ENCODE measurements at regions not wholly inside any gene's neighbourhood (a gene's known extent, or its start where the extent isn't known, plus 50 kb on each side); places are given as distances from the start of the nearest gene placed in this dataset.

- DNase-seq = no peak
Observed at GRCh38 chr19:28980236-28980868, 232.6 kb downstream of the UQCRFS1 start.

DNA sequence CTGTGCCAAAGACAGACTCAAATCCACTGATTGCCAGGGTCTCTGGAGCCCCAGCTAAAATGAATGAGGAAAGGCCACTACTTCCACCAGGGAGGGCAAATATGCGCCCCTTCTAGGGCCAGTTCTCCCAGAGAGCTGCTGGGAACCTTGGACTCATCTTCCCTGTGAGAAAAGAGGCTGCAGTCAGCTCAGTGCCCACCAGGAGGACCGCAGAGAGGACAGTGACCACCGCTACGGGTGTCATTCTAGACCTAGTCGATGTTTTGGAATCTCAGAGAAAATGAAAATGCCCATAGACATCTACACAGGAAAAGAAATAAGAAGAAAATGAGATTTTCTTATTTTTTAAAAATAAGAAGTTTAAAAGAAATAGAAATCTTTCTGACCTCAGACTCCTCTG, 235.1 kb downstream of the UQCRFS1 start:
- no peak for DNase-seq

- no peak for DNase-seq
Observed at GRCh38 chr19:28972058-28972852, 240.7 kb downstream of the UQCRFS1 start.

DNA sequence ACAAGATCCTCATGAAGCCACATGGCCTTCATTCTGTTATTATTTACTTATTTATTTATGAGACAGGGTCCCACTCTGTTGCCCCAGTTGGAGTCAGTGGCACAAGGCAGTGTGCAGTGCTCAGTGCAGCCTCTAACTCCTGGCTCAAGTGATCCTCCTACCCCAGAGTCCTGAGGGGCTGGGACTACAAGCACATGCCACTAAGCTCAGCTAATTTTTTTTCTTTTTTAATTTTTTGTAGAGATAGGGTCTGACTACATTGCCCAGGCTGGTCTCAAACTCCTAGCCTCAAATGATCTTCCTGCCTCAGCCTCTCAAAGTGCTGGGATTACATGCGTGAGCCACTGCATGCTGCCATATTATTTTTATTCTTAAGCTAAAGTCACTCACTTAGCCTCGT, 241.4 kb downstream of the UQCRFS1 start:
- no peak for DNase-seq

- DNase-seq = no peak
Observed at GRCh38 chr19:28971049-28971448, 241.9 kb downstream of the UQCRFS1 start.

DNA sequence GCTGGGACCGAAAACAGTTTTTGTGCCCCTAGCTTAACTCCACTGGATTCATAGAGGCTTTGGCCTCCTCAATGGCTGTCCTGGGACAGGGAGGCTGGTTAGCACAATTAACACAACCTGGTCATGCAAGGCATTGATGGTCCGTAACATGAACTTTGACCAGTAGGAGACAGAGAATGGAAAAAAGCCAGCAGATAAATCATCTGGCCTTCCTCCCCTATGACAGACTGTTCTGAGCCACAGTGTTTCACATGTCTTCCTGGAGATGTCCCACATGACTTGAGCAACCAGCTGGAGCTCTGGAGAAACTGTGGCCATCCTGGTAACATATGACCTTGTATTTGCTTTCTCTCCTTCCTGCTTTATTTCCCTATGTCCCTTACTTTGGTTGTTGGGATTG, 244.2 kb downstream of the UQCRFS1 start:
- no peak for DNase-seq

- no peak for DNase-seq
Observed at GRCh38 chr19:28966737-28967399, 246.1 kb downstream of the UQCRFS1 start.

DNA sequence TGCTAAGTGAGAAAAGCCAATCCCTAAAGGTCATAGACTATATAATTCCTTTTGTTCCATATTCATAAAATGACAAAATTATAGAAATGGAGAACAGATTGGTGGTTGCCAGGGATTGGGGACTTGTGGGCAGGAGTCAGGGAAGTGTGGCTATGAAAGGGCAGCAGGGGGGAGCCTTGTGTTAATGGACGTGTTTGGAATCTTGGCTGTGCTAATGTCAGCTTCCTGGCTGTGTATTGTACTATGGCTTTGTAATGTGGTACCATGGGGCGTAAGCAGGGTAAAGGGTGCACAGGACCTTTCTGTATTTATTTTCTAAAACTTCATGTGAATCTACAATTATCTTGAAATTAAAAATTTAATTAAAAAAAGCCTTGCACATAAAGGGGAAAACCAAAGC, 248.5 kb downstream of the UQCRFS1 start:
- DNase-seq = no peak

DNA sequence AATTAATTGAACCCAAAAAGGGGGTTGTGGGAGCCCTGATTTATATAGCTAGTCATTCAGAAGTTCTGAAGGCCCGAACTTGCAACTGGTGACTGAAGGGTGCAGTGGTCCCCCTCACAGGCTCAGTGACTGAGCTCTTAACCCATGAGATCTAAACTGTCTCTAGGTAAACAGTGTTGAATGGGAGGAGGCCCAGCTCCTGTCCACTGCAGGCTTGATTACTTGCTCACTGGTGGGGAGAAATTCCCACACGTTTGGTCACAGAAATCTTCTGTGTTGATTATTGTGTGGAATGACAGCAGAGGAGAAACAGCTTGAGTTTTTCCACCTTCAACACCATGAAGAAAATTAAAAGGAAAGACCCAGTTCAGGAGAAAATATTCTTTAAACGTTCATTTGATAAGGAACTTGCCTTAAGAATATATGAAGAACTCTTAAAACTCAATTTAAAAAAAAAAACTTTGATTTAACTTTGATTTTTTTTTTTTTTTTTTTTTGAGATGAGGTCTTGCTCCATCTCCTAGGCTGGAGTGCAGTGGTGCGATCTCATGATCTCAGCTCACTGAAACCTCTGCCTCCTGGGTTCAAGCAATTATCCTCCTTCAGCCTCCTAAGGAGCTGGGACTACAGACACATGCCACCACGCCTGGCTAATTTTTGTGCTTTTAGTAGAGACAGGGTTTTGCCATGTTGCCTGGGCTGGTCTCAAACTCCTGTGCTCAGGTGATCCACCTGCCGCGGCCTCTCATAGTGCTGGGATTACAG, 249.3 kb downstream of the UQCRFS1 start:
- DNase-seq = no peak

DNA sequence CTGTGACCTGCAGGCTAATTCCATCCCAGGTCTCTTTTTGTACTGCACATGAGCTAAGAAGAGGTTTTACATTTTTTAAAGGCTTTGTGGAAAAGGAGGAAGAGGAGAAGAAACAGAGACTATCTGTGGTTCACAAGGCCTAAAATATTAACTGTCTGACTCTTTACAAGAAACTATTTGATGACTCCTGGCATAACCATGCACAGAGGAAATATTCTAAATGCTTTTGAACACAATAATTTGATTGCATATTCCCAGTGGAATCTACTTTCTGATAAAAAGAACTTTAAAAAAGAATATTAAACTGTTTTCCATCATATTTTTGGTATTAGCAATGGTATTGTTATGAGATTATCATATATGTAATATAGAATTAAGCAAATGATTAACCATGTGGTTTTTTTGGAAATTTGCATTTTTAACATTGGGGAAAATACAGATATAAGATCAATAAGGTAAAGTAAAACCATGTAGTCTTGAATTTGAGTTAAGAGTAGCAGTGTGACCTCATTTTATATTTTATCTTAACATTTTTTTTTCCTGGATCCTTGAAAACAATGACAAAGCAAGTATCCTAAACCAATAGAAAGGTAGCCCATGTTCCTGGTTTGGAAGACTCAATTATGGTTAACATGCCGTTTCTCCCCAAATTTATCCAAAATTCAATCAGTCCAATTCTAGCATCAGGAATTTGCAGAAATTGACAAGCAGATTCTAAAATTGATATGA, 251.0 kb downstream of the UQCRFS1 start:
- DNase-seq = no peak

DNA sequence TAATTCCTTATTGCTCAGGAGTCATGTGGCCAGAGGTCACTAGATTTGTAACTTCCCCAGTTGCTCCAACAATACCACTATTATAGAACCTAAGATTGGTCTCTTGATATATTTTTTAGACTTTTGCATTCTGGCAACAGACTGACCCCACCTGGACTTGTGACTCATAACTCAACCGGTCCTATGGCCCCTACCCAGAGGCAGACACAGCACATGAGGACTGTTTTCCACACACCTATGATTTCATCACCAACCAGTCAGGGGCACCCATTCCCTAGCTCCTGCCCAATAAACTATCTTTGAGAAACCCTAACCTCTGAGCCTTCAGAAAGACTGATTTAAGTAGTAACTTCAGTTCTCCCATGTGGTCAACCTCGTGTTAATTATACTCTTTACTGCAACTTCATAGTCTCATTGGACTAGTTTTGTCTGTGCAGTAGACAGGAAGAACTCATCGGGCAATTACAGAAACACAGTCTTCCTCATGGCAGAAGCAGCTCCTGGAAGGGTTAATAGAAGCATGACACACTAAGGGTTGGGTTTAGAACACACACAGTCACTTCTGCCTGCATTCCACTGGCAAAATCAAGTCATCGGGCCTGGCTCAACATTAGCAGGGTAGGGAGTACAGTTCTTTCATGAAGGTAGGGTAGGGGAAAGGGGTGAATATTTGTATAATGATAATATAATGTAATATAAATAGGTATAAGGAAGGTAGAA, 251.8 kb downstream of the UQCRFS1 start:
- no peak for DNase-seq

DNA sequence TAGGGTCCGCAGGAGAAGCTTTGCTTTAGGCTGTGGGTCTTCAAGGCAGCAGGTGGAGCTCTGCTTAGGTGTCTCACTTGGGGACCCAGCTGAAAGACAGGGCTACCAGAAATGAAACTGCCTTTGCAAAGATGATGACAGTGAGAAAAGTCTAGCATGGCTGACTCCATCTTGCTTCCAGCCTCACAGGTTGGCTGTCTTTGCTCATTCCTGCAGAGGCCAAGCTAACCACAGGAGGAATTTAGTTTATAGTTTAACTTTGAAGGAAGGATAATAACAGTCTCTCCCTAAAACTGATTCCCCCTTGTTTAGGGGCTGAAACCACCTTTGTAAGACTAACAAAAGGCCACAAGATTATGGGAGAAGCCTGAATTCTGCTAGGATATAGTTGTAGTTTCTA, 252.4 kb downstream of the UQCRFS1 start:
- DNase-seq = no peak

- no peak for DNase-seq
Observed at GRCh38 chr19:28956961-28957360, 256.0 kb downstream of the UQCRFS1 start.

GRCh38 chr19:28956421-28956820, 256.5 kb downstream of the UQCRFS1 start:
- DNase-seq = no peak

GRCh38 chr19:28949535-28949934, 263.4 kb downstream of the UQCRFS1 start:
- DNase-seq = no peak

DNA sequence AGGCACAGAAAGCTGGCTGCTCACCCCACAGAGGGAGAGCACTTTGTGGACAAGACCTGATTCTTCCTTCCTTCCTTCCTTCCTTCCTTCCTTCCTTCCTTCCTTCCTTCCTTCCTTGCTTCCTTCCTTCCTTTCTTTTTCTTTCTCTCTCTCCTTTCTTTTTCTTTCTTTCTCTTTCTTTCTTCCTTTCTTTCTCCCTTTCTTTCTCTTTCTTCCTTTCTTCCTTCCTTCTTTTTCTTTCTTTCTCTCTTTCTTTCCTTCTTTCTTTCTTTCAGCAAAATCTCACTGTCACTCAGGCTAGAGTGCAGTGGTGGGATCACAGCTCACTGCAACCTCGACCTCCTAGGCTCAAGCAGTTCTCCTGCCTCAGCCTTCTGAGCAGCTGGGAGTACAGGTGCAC, 263.9 kb downstream of the UQCRFS1 start:
- no peak for DNase-seq

DNA sequence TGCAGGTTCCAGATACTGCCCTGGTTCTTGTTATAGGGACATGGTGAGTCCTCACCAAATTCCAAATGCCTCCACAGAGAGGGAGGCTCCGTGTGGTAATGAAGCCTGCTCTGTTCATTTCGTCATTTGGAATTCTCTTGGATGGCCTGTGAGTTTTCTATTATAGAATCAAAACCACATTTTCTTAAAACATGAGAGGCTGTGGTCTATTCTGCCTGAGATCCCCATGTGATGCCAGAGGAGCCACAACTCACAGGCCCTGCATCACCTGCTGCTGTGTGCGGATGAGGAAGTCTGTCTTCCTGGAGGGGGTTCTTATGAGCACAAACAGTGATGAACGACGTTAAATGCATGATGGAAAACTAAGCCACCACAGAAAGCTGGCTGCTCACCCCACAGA, 264.4 kb downstream of the UQCRFS1 start:
- DNase-seq = no peak

DNA sequence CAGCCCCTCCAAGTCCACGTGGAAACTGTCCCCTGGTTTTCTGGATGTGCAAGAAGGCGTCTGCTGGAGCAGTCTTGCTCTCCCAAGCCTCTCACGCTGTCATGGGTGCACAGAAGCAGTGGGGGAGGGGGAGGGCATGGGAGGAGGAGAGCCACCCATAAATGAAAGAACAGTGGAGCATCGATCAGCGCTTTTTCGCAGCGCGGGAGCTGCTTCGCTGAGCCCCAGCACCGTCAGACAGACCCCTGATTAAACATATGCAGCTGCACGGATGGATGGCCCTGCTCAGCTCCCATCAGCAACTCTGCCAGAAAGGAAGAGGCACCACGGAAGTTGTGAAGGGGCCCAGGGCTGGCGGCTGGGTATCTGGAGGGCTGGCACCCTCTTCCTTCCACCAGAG, 264.9 kb downstream of the UQCRFS1 start:
- DNase-seq = no peak

GRCh38 chr19:28943651-28944050, 269.3 kb downstream of the UQCRFS1 start:
- no peak for DNase-seq

GRCh38 chr19:28941833-28942232, 271.1 kb downstream of the UQCRFS1 start:
- DNase-seq = no peak

All from amygdala (tissue), 56 donors.